ENCODE measurements at regions not wholly inside any gene's neighbourhood (a gene's known extent, or its start where the extent isn't known, plus 50 kb on each side); places are given as distances from the start of the nearest gene placed in this dataset.
"Not testable (repeated sequence)": the region's sequence is repeated elsewhere in the genome, so short reads cannot be mapped to it uniquely, and the experiment has no call there.

GRCh38 chr6:126983779-126984178 lies 134.7 kb upstream of the RSPO3 start:
- CTCF ChIA-PET = no interaction called here
- Mint-ChIP-seq H3K4me1 (ENCODE audit: low read depth) (no peaks in the 10 kb centered on the region), H3K36me3 (ENCODE audit: low read depth) (no peaks in the 10 kb centered on the region), H3K4me3 (no peak overlapping the region), H3K27me3 (no peaks in the 10 kb centered on the region), H3K27ac (no peak overlapping the region), H3K9me3 (peaks cover 5% of the 10 kb centered on the region)
- intact Hi-C loops (cut with micrococcal nuclease) = no loop called here
- TF ChIP-seq CTCF (IDR thresholded peaks at IDR 0.05) = no peak
- DNase-seq (no peak), ATAC-seq (no peak)
- POLR2A ChIA-PET = no interaction called here

- H3K27ac Mint-ChIP-seq; intact Hi-C loops (cut with micrococcal nuclease); H3K4me1 Mint-ChIP-seq (ENCODE audit: low read depth); H3K36me3 Mint-ChIP-seq (ENCODE audit: low read depth); H3K27me3 Mint-ChIP-seq; POLR2A ChIA-PET; H3K9me3 Mint-ChIP-seq; H3K4me3 Mint-ChIP-seq; DNase-seq; ATAC-seq; CTCF ChIA-PET: not testable (repeated sequence)
Observed at GRCh38 chr6:126988125-126988524, 130.3 kb upstream of the RSPO3 start.

GRCh38 chr6:127000631-127001030 lies 117.8 kb upstream of the RSPO3 start:
- Mint-ChIP-seq H3K36me3 (ENCODE audit: low read depth) (no peaks in the 10 kb centered on the region), H3K27ac (no peak overlapping the region), H3K9me3 (no peaks in the 10 kb centered on the region), H3K4me1 (ENCODE audit: low read depth) (no peaks in the 10 kb centered on the region), H3K4me3 (no peak overlapping the region), H3K27me3 (no peaks in the 10 kb centered on the region)
- no peak for TF ChIP-seq CTCF (IDR thresholded peaks at IDR 0.05)
- no peak for DNase-seq
- ChIA-PET POLR2A (no interaction called here), CTCF (no interaction called here)
- intact Hi-C loops (cut with micrococcal nuclease) = no loop called here
- no peak for ATAC-seq

- intact Hi-C loops (cut with micrococcal nuclease) = no loop called here
- no peaks in the 10 kb centered on the region for H3K4me1 Mint-ChIP-seq (ENCODE audit: low read depth)
- CTCF ChIA-PET = no interaction called here
- no peak for ATAC-seq
- no peak overlapping the region for H3K27ac Mint-ChIP-seq
- H3K9me3 Mint-ChIP-seq = no peaks in the 10 kb centered on the region
- no peak for TF ChIP-seq CTCF (IDR thresholded peaks at IDR 0.05)
- no peaks in the 10 kb centered on the region for H3K27me3 Mint-ChIP-seq
- H3K36me3 Mint-ChIP-seq (ENCODE audit: low read depth) = no peaks in the 10 kb centered on the region
- POLR2A ChIA-PET = no interaction called here
- DNase-seq = no peak
- H3K4me3 Mint-ChIP-seq = no peak overlapping the region
Observed at GRCh38 chr6:127013865-127014264, 104.6 kb upstream of the RSPO3 start.

- ChIA-PET POLR2A (no interaction called here), CTCF (no interaction called here)
- Mint-ChIP-seq H3K4me3 (no peak overlapping the region), H3K27me3 (peaks cover 2% of the 10 kb centered on the region), H3K27ac (no peak overlapping the region), H3K36me3 (ENCODE audit: low read depth) (no peaks in the 10 kb centered on the region), H3K9me3 (no peaks in the 10 kb centered on the region), H3K4me1 (ENCODE audit: low read depth) (no peaks in the 10 kb centered on the region)
- no peak for TF ChIP-seq CTCF (IDR thresholded peaks at IDR 0.05)
- intact Hi-C loops (cut with micrococcal nuclease) = no loop called here
- ATAC-seq = no peak
- no peak for DNase-seq
Observed at GRCh38 chr6:127015858-127016257, 102.6 kb upstream of the RSPO3 start.

GRCh38 chr6:127019828-127020227 lies 98.6 kb upstream of the RSPO3 start:
- ChIA-PET POLR2A (no interaction called here), CTCF (no interaction called here)
- DNase-seq (no peak), ATAC-seq (no peak)
- Mint-ChIP-seq H3K4me1 (ENCODE audit: low read depth) (no peaks in the 10 kb centered on the region), H3K36me3 (ENCODE audit: low read depth) (no peaks in the 10 kb centered on the region), H3K9me3 (no peaks in the 10 kb centered on the region), H3K27ac (no peak overlapping the region), H3K27me3 (peaks cover 2% of the 10 kb centered on the region), H3K4me3 (no peak overlapping the region)
- intact Hi-C loops (cut with micrococcal nuclease) = no loop called here
- TF ChIP-seq CTCF (IDR thresholded peaks at IDR 0.05) = no peak
